Cardiac muscle cell (in vitro differentiated cells and primary cell): ENCODE measurements at regions not wholly inside any gene's neighbourhood (a gene's known extent, or its start where the extent isn't known, plus 50 kb on each side); places are given as distances from the start of the nearest gene placed in this dataset.
"Not testable (repeated sequence)": the region's sequence is repeated elsewhere in the genome, so short reads cannot be mapped to it uniquely, and the experiment has no call there.

Experiments
- DNase-seq, 2 donors: peaks; one replicate each; pipeline versions ENCODE4 v3.0.0 to v3.0.0-alpha.2; 2010 to 2017; ENCODE audit warnings: low read depth in 1 of 2, low spot score in 1 of 2
- H3K27ac ChIP-seq: fragments of 200-600 bp; sonication (generic); 2 replicates; pipeline ENCODE4 v1.5.1; 2016
- H3K27me3 ChIP-seq: fragments of 200-600 bp; sonication (generic); 2 replicates; pipeline ENCODE4 v1.6.0; 2016; ENCODE audit warnings: control low read depth
- H3K36me3 ChIP-seq: fragments of 200-600 bp; sonication (generic); 2 replicates; pipeline ENCODE4 v1.5.1; 2016; ENCODE audit warnings: control low read depth
- H3K4me1 ChIP-seq: fragments of 200-600 bp; sonication (generic); 2 replicates; pipeline ENCODE4 v1.8.1; 2017; ENCODE audit warnings: low read depth, mild to moderate bottlenecking, mixed run types
- H3K4me3 ChIP-seq: fragments of 200-600 bp; sonication (generic); 2 replicates; pipeline ENCODE4 v1.5.1; 2016; ENCODE audit warnings: mild to moderate bottlenecking
- H3K9me3 ChIP-seq: fragments of 200-600 bp; sonication (generic); 2 replicates; pipeline ENCODE4 v1.5.1; 2017; ENCODE audit warnings: low read depth, mild to moderate bottlenecking, control low read depth
- TF ChIP-seq, protein P1 (sequence below): IDR thresholded peaks from 2 replicates; pipeline ENCODE4 v1.5.1; 2012; ENCODE audit warnings: low read depth, mild to moderate bottlenecking, low read length

DNA sequence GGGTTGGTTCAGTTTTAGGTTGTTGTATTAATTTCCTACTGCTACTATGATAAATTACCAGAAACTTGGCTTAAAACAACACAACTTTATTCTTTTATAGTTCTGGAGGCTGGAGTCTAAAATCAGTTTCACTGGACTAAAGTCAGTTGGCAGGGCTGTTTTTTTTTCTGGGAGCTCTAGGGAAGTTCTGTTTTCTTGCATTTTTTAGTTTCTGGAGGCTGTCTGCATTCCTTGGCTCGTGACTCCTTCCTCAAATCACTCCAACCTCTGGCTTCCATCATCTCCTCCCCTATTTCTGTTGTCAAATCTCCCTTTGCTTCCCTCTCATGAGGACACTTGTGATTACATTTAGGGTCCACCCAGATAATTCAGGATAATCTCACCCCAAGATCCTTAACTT, 51.3 kb upstream of the SUB1 start:
- Histone ChIP-seq H3K27ac (no peak overlapping the region), H3K4me1 (no peaks in the 10 kb centered on the region), H3K4me3 (no peak overlapping the region), H3K36me3 (no peaks in the 10 kb centered on the region), H3K27me3 (no peaks in the 10 kb centered on the region), H3K9me3 (no peaks in the 10 kb centered on the region)
- peak in 1 of 2 donors; percentile 71 for DNase-seq
- TF ChIP-seq, protein P1, sequence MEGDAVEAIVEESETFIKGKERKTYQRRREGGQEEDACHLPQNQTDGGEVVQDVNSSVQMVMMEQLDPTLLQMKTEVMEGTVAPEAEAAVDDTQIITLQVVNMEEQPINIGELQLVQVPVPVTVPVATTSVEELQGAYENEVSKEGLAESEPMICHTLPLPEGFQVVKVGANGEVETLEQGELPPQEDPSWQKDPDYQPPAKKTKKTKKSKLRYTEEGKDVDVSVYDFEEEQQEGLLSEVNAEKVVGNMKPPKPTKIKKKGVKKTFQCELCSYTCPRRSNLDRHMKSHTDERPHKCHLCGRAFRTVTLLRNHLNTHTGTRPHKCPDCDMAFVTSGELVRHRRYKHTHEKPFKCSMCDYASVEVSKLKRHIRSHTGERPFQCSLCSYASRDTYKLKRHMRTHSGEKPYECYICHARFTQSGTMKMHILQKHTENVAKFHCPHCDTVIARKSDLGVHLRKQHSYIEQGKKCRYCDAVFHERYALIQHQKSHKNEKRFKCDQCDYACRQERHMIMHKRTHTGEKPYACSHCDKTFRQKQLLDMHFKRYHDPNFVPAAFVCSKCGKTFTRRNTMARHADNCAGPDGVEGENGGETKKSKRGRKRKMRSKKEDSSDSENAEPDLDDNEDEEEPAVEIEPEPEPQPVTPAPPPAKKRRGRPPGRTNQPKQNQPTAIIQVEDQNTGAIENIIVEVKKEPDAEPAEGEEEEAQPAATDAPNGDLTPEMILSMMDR, result no peak

DNA sequence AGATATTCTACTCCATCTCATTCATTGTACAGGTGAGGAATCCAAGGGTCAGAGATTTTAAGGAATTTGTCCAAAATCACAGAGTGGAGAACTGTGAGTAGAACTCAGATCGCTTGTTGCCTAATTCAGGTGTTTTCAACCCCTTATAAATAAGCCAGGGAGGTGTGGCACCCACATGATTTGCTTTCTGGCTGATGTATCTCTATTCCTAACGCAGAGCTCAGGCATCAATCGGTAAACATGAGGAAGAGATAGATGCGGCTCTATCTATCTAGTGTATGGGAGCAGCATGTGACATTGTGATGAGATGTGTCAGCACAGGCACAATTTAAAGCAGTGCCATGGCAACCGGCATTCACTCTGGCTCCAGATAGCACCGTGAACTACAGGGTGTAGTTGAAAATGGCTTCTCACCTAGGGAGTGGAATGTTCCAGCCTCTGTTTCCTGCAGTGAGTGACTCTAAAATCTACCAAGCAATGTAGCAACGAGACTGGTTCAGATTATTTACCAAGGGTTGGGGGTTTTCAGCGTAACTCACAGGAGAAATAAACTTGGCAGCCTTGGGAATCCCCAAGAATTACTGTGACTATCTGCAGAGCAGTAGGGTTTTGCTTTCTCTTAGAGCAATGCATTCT, 53.4 kb upstream of the SUB1 start:
- no peaks in the 10 kb centered on the region for H3K36me3 ChIP-seq
- H3K4me3 ChIP-seq, result no peak overlapping the region
- no peak overlapping the region for H3K27ac ChIP-seq
- no peaks in the 10 kb centered on the region for H3K27me3 ChIP-seq
- peak in 1 of 2 donors; percentile 59 for DNase-seq
- H3K9me3 ChIP-seq, result no peaks in the 10 kb centered on the region
- TF ChIP-seq, protein P1, result no peak
- no peaks in the 10 kb centered on the region for H3K4me1 ChIP-seq

DNA sequence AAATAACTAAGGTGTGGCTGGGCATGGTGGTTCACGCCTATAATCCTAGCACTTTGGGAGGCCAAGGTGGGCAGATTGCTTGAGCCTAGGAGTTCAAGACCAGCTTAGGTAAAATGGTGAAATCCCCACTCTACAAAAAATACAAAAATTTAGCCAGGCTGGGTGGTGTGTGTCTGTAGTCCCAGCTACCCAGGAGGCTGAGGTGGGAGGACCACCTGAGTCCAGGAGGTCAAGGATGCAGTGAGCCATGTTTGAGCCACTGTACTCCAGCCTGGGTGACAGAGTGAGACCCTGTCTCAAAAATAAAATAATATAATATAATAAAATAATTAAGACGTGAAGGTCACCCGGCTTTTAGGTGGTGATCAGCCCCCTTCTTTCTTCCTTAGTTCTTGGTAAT, 58.0 kb upstream of the SUB1 start:
- H3K36me3 ChIP-seq, H3K27me3 ChIP-seq, H3K27ac ChIP-seq, DNase-seq, H3K4me1 ChIP-seq, H3K9me3 ChIP-seq, H3K4me3 ChIP-seq: not testable (repeated sequence)

DNA sequence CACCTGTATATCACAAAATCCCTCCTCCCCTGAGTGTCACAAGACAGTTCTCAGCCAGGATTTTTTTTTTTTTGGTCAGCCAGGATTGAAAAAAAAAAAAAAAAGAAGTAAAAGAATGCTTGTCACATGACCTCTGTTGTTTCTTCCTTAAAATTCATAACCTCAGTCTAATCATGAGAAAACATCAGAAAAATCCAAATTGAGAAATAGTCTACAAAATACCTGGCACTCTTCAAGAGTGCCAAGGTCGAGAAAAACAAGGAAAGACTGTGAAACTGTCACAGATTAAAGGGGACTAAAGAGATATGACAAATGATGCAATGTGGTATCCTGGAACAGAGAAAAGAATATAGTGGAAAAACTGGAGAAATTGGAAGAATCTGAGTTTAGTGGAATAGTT, 58.5 kb upstream of the SUB1 start:
- no peaks in the 10 kb centered on the region for H3K36me3 ChIP-seq
- no peaks in the 10 kb centered on the region for H3K4me1 ChIP-seq
- no peak overlapping the region for H3K4me3 ChIP-seq
- DNase-seq, result no peak
- no peak overlapping the region for H3K27ac ChIP-seq
- H3K27me3 ChIP-seq, result no peaks in the 10 kb centered on the region
- TF ChIP-seq, protein P1, result no peak
- H3K9me3 ChIP-seq, result no peaks in the 10 kb centered on the region

DNA sequence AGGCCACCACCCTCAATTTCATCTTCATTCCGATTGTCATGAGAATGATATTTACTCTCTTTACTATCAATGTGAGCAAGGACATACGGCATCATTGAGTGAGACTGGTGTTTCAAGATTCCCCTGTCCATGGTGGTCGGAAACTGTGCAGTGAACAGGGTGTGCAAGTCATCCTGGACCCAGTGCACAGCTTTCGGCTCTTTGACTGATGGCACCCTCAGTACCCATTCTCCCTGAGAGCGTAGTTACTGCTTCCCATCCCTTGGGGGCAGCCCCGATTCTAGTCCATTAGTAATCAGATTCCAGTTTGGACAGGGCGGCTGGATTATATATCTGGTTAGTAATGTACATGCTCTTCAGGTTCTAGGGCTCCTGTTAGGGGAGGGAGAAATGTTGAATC, 61.7 kb upstream of the SUB1 start:
- H3K4me1 ChIP-seq, result no peaks in the 10 kb centered on the region
- no peaks in the 10 kb centered on the region for H3K36me3 ChIP-seq
- H3K27me3 ChIP-seq, result no peaks in the 10 kb centered on the region
- H3K9me3 ChIP-seq, result no peaks in the 10 kb centered on the region
- H3K4me3 ChIP-seq, result no peak overlapping the region
- DNase-seq, result no peak
- H3K27ac ChIP-seq, result no peak overlapping the region
- TF ChIP-seq, protein P1, result no peak

DNA sequence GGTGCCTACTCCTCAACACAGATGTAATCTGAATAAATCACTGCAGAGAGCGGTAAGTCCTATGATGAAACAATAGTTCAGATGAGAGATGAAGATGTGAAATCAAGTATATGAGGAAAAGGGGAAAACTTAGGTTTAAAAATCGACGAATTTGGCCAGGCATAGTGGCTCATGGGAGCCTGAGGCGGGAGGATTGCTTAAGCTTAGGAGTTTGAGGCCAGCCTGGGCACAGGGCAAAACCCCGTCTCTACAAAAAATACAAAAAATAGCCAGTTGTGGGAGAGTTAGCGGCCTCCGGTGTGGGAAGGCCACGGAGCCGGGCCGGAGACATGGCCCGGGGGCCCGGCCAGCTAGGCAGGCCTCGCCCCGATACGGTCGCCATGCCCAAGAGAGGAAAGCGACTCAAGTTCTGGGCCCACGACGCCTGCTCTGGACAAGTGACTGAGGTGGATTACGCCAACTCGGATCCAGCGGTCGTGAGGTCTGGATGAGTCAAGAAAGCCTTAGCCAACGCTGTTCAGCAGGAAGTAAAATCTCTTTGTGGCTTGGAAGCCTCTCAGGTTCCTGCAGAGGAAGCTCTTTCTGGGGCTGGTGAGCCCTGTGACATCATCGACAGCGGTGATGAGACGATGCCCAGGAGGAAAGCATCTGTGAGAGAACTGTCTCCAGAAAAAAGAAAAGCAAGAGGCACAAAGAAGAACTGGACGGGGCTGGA, 62.8 kb upstream of the SUB1 start:
- peak in 1 of 2 donors; percentile 93 for DNase-seq

More for the DNA sequence above, 62.8 kb upstream of the SUB1 start:
- Histone ChIP-seq H3K4me1 (no peaks in the 10 kb centered on the region), H3K36me3 (no peaks in the 10 kb centered on the region), H3K4me3 (no peak overlapping the region), H3K9me3 (no peaks in the 10 kb centered on the region), H3K27me3 (no peaks in the 10 kb centered on the region), H3K27ac (no peak overlapping the region)
- TF ChIP-seq, protein P1, result no peak
